HCT116 (cell line): ENCODE measurements at regions not wholly inside any gene's neighbourhood (a gene's known extent, or its start where the extent isn't known, plus 50 kb on each side); places are given as distances from the start of the nearest gene placed in this dataset.
A peak's percentile ranks its signal among the peaks of the same experiment; 100 is the strongest.

Experiments used
- ATAC-seq: fragments of 200-7000 bp; cut with Tn5 transposase; 2 replicates; pipeline ENCODE4 v1.9.1; 2020; ENCODE audit warnings: mild to moderate bottlenecking, moderate library complexity
- BruUV-seq: library from RNA; stranded (reverse); fragments of 400-500 nt; replicated peaks from 2 replicates; lab custom pipeline; 2021; lab: Mats Ljungman, UMichigan
- CTCF ChIA-PET: fragments of 300-600 bp; sonication (Branson Sonifier 250); formaldehyde crosslinking; loops from one replicate; lab custom pipeline; 2021; ENCODE audit warnings: antibody characterized with exemption; lab: Charles Lee
- POLR2A ChIA-PET: fragments of 300-600, 350-600 bp; sonication (Branson Sonifier 250); formaldehyde crosslinking; loops from one replicate; lab custom pipeline; 2021; ENCODE audit warnings: antibody characterized with exemption; lab: Charles Lee
- RAD21 ChIA-PET, 2 experiments: fragments of 300-600 bp; sonication (Branson Sonifier 250); formaldehyde crosslinking; loops; one replicate each; lab custom pipeline; 2023; ENCODE audit warnings: low total read pairs in 2 of 2; ENCODE audit not compliant: uncharacterized antibody in 2 of 2, unreplicated experiment in 2 of 2, low non-redundant PET in 1 of 2; lab: Charles Lee
- DNase-seq: peaks from one replicate; pipeline ENCODE4 v3.0.0-alpha.2; 2010; ENCODE audit warnings: low read depth, low spot score
- H2AFZ ChIP-seq: fragments of 200-600 bp; shearing (Covaris generic), sonication (generic); 2 replicates; pipeline ENCODE4 v1.6.1; 2017; ENCODE audit warnings: low read depth, mixed run types, mixed read lengths, antibody characterized with exemption, low read length; ENCODE audit not compliant: poor library complexity, severe bottlenecking
- H3K27ac ChIP-seq: 2 replicates; pipeline ENCODE4 v1.5.1; 2012; ENCODE audit warnings: low read depth, low read length
- H3K27me3 ChIP-seq: fragments of 200-600 bp; sonication (generic); 2 replicates; pipeline ENCODE4 v1.6.1; 2016; ENCODE audit warnings: mixed run types, low read length, mixed read lengths; ENCODE audit not compliant: insufficient read depth
- H3K36me3 ChIP-seq, 2 experiments: fragments of 200-500 bp in 1 of 2; fragments of 200-600 bp in 1 of 2; sonication (Bioruptor generic) in 1 of 2; sonication (generic) in 1 of 2; 2 replicates each; pipeline versions ENCODE4 v1.5.1 to v1.6.1; 2014 to 2016; ENCODE audit warnings: low read length in 2 of 2, inconsistent platforms in 1 of 2, mixed read lengths in 1 of 2, mixed run types in 1 of 2; ENCODE audit not compliant: insufficient read depth in 2 of 2, control insufficient read depth in 1 of 2
- H3K4me1 ChIP-seq, 2 experiments: fragments of 200-600 bp in 1 of 2; sonication (generic) in 1 of 2; 2 replicates each; pipeline versions ENCODE4 v1.5.1 to v1.6.1; 2012 to 2017; ENCODE audit warnings: low read length in 2 of 2, inconsistent platforms in 1 of 2, mild to moderate bottlenecking in 1 of 2, mixed read lengths in 1 of 2, mixed run types in 1 of 2, moderate library complexity in 1 of 2; ENCODE audit not compliant: insufficient read depth in 2 of 2, control insufficient read depth in 1 of 2
- H3K4me2 ChIP-seq: fragments of 200-600 bp; sonication (generic); 2 replicates; pipeline ENCODE4 v1.6.1; 2017; ENCODE audit warnings: mixed run types, low read length, mixed read lengths
- H3K4me3 ChIP-seq, 2 experiments: fragments of 200-600 bp in 1 of 2; sonication (generic) in 1 of 2; replicated peaks in 1 of 2; 2 replicates each; pipeline ENCODE4 v1.5.1; 2011 to 2016; ENCODE audit warnings: low read length in 2 of 2, control low read depth in 1 of 2, low read depth in 1 of 2, mild to moderate bottlenecking in 1 of 2, mixed read lengths in 1 of 2, mixed run types in 1 of 2
- H3K79me2 ChIP-seq: fragments of 200-600 bp; sonication (generic); 2 replicates; pipeline ENCODE4 v1.6.1; 2017; ENCODE audit warnings: mild to moderate bottlenecking, mixed run types, low read length, moderate library complexity, mixed read lengths; ENCODE audit not compliant: insufficient read depth
- H3K9ac ChIP-seq: fragments of 200-600 bp; sonication (generic); 2 replicates; pipeline ENCODE4 v1.6.1; 2016; ENCODE audit warnings: low read length, mixed read lengths
- H3K9me2 ChIP-seq: fragments of 200-600 bp; sonication (generic), shearing (Covaris generic); 2 replicates; pipeline ENCODE4 v1.6.1; 2017; ENCODE audit warnings: mixed run types, mild to moderate bottlenecking, moderate library complexity; ENCODE audit not compliant: insufficient read depth
- H3K9me3 ChIP-seq, 2 experiments: fragments of 200-500 bp in 1 of 2; fragments of 200-600 bp in 1 of 2; sonication (Bioruptor generic) in 1 of 2; sonication (generic) in 1 of 2; 2 replicates each; pipeline ENCODE4 v1.6.1; 2014 to 2017; ENCODE audit warnings: low read length in 2 of 2, mixed read lengths in 2 of 2, inconsistent platforms in 1 of 2, low read depth in 1 of 2, mild to moderate bottlenecking in 1 of 2, mixed run types in 1 of 2, moderate library complexity in 1 of 2; ENCODE audit not compliant: control insufficient read depth in 1 of 2, insufficient read depth in 1 of 2
- H4K20me1 ChIP-seq: fragments of 200-600 bp; sonication (generic), shearing (Covaris generic); 2 replicates; pipeline ENCODE4 v1.6.1; 2017; ENCODE audit warnings: mixed run types, mild to moderate bottlenecking, moderate library complexity; ENCODE audit not compliant: insufficient read depth
- CBX3 ChIP-seq: IDR thresholded peaks from 2 replicates; pipeline ENCODE4 v1.6.1; 2012; ENCODE audit warnings: low read depth
- EZH2 ChIP-seq: fragments of 200-600 bp; sonication (generic); IDR thresholded peaks from 2 replicates; pipeline ENCODE4 v1.6.1; 2017; ENCODE audit warnings: antibody characterized with exemption, mixed run types
- EZH2phosphoT487 ChIP-seq: fragments of 200-600 bp; IDR thresholded peaks from 2 replicates; pipeline ENCODE4 v1.6.1; 2018; ENCODE audit warnings: antibody characterized with exemption, borderline replicate concordance
- FOSL1 ChIP-seq: IDR thresholded peaks from 2 replicates; pipeline ENCODE4 v1.6.1; 2012; ENCODE audit warnings: low read depth
- POLR2AphosphoS5 ChIP-seq: IDR thresholded peaks from 2 replicates; pipeline ENCODE4 v1.6.1; 2011; ENCODE audit warnings: mild to moderate bottlenecking, low read depth, low read length, moderate library complexity
- RAD21 ChIP-seq: IDR thresholded peaks from 2 replicates; pipeline ENCODE4 v1.6.1; 2012; ENCODE audit warnings: low read depth, mild to moderate bottlenecking
- SP1 ChIP-seq: IDR thresholded peaks from 2 replicates; pipeline ENCODE4 v1.6.1; 2012; ENCODE audit warnings: low read depth
- TCF7L2 ChIP-seq: IDR thresholded peaks from 2 replicates; pipeline ENCODE4 v1.7.0; 2011; ENCODE audit warnings: borderline replicate concordance, inconsistent platforms; ENCODE audit not compliant: insufficient read depth, insufficient read length; ENCODE audit errors: extremely low read depth
- ZNF274 ChIP-seq: fragments of 200-500 bp; sonication (Bioruptor generic); IDR thresholded peaks from 2 replicates; pipeline ENCODE4 v1.6.1; 2014; ENCODE audit warnings: mild to moderate bottlenecking, low read depth, low read length, inconsistent platforms
- intact Hi-C: fragments of 100-400 bp; cut with micrococcal nuclease; formaldehyde crosslinking; loops from 2 replicates; pipeline ENCODE4 v1.10.0; 2022
- TF ChIP-seq, protein P1 (sequence below): IDR thresholded peaks from 2 replicates; pipeline ENCODE4 v1.6.1; 2012

DNA sequence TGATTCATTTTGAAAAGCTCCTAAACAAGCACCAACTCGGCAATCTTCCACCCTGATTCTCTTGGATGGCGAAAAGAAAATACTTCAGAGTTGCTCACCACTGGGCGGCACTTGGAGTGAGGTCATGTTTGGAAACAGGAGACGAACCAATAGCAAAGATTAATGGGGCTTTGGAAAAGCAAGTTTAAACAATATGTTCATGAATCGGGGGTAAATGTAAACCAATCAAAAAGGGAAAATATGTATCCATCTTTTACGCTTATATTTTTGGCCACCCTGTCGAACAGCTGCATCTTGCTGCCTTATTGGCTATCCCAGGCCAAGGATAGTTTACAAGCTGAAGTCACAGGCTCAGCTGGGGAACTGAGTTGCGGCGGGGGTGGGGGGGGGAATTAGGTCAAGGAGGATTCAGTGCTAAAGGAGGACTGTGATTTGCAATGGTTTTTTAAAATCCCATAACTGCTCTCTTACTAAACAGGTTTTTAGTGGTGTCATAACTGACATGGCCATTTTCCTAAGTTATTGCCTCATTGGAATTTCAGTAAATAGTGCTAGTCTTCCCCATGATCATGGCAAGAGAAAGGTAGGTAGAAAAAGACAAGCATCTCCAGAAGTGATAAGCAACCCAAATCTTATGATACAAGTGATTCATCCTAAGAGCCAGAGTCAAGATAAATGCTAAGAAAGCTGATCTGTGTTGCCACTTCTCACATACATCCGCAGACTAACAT is 210.6 kb downstream of the PHLDA1 start:
- Histone ChIP-seq H2AFZ (no peak overlapping the region), H3K79me2 (peaks cover 7% of the 10 kb centered on the region), H3K9ac (peak overlapping the region; percentile 40), H3K9me2 (no peaks in the 10 kb centered on the region), H3K4me2 (peak overlapping the region; percentile 37), H3K9me3 (no peaks in the 10 kb centered on the region), H3K36me3 (no peaks in the 10 kb centered on the region), H3K4me1 (peaks cover 69 to 96% of the 10 kb centered on the region in 2 experiments), H3K4me3 (no peak overlapping the region), H3K27ac (peak overlapping the region; percentile 100), H3K27me3 (no peaks in the 10 kb centered on the region), H4K20me1 (no peaks in the 10 kb centered on the region)
- ChIA-PET RAD21 (no interaction called here), POLR2A (interaction anchor here (0.7 to 1.4 kb wide), 5 partner anchors 15 to 207 kb away, joined by 3 to 6 read pairs (median 3); no protein-coding TSS in a partner anchor), CTCF (no interaction called here)
- no peak for DNase-seq
- BruUV-seq: TSS peak; percentile 33
- intact Hi-C loops: loop anchor here (10.0 kb wide), 2 partner anchors 124 to 1486 kb away; no protein-coding TSS in a partner anchor
- 0 out of 2 replicates have a peak, but pooled peaks have one; percentile 15 for TF ChIP-seq FOSL1
- TF ChIP-seq EZH2phosphoT487: no peak
- TF ChIP-seq, protein P1, sequence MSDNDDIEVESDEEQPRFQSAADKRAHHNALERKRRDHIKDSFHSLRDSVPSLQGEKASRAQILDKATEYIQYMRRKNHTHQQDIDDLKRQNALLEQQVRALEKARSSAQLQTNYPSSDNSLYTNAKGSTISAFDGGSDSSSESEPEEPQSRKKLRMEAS: no peak
- TF ChIP-seq SP1: peak; percentile 43
- TF ChIP-seq ZNF274: no peak
- TF ChIP-seq EZH2: no peak
- TF ChIP-seq RAD21: peak; percentile 19; the same call in 1 of the 2 replicates
- ATAC-seq: peak; percentile 36; the same call in 1 of the 2 replicates

DNA sequence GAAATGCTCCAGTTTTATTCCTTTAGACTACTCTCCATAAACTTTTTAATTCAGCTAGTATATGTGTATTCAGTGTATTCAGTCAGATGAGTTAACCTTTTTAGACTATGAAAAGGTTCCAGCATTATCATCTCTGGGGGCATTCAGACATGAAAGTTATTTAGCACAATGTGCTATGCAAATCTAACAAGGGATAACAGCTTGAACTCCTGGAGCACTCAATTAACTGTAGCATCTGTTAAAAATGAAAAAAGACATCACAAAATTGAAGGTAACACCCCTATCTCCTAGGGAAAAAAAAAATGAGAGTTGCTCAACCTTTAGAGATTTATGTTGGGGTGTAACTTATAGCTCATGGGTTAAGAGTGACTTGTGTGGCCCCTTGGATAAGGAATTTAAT is 211.5 kb downstream of the PHLDA1 start:
- CTCF ChIA-PET: no interaction called here
- no peak for ATAC-seq
- H3K79me2 ChIP-seq: peaks cover 7% of the 10 kb centered on the region

More for the DNA sequence above, 211.5 kb downstream of the PHLDA1 start:
- ChIA-PET POLR2A (interaction anchor here (0.5 to 1.4 kb wide), 5 partner anchors 16 to 208 kb away, joined by 3 to 6 read pairs (median 4); no protein-coding TSS in a partner anchor), RAD21 (interaction anchor here in 1 of 2 experiments (0.6 kb wide), 1 partner anchor 101 kb away, joined by 3 read pairs; no protein-coding TSS in a partner anchor)
- Histone ChIP-seq H3K4me1 (peaks cover 73 to 96% of the 10 kb centered on the region in 2 experiments), H4K20me1 (no peaks in the 10 kb centered on the region), H3K9me3 (no peaks in the 10 kb centered on the region), H3K27me3 (no peaks in the 10 kb centered on the region), H3K4me2 (no peak overlapping the region), H3K9ac (peak overlapping the region; percentile 40), H3K27ac (peak overlapping the region; percentile 100)
- no TSS peak for BruUV-seq
- TF ChIP-seq TCF7L2 (no peak), CBX3 (no peak), POLR2AphosphoS5 (no peak)
- TF ChIP-seq, all 23 proteins: peak for 0
- no peak for DNase-seq
- no peaks in the 10 kb centered on the region for H3K36me3 ChIP-seq
- no peak overlapping the region for H3K4me3 ChIP-seq
- no peaks in the 10 kb centered on the region for H3K9me2 ChIP-seq
- intact Hi-C loops: loop anchor here (10.0 kb wide), 2 partner anchors 125 to 1485 kb away; no protein-coding TSS in a partner anchor
- H2AFZ ChIP-seq: no peak overlapping the region
